ENCODE measurements at regions not wholly inside any gene's neighbourhood (a gene's known extent, or its start where the extent isn't known, plus 50 kb on each side); places are given as distances from the start of the nearest gene placed in this dataset.

DNA sequence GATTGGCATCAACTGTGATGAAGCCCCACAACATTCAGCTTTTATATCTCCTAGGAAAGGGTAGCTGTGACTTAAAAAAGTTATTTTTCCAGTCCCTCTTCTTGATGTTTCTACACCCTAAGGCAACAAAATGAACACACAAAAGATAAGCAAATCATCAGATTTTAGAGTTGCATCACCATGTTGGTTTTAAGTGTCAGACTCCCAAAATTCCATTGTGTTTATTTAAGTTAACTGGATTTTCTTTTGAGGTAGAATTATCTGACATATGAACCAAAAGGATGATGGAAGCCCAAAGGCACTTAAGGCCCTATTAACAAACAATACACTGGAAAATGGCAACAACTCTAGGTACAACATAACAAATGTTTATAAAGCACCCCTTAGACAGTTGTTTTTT is 261.7 kb upstream of the SLC39A10 start:
- TF ChIP-seq TAF1 (IDR thresholded peaks at IDR 0.05; ENCODE audit: borderline replicate concordance, low read depth, low read length): no peak
- TF ChIP-seq POLR2A (IDR thresholded peaks at IDR 0.05; ENCODE audit: low read depth, low read length): no peak

Data from GM12892 (cell line).